ENCODE measurements at regions not wholly inside any gene's neighbourhood (a gene's known extent, or its start where the extent isn't known, plus 50 kb on each side); places are given as distances from the start of the nearest gene placed in this dataset.
"Not testable (repeated sequence)": the region's sequence is repeated elsewhere in the genome, so short reads cannot be mapped to it uniquely, and the experiment has no call there.

GRCh38 chr5:27095761-27096160 is 57.4 kb upstream of the CDH9 start:
- not testable (repeated sequence) for TF ChIP-seq CTCF, POLR2A (IDR thresholded peaks at IDR 0.05)

Measured in Peyer's patch (tissue), 4 donors.